Germinal center (tissue), 1 donor: ENCODE measurements at regions not wholly inside any gene's neighbourhood (a gene's known extent, or its start where the extent isn't known, plus 50 kb on each side); places are given as distances from the start of the nearest gene placed in this dataset.

Experiments
- DNase-seq: peaks from one replicate; pipeline ENCODE4 v3.0.0; 2012; ENCODE audit warnings: mixed read lengths, low spot score

DNA sequence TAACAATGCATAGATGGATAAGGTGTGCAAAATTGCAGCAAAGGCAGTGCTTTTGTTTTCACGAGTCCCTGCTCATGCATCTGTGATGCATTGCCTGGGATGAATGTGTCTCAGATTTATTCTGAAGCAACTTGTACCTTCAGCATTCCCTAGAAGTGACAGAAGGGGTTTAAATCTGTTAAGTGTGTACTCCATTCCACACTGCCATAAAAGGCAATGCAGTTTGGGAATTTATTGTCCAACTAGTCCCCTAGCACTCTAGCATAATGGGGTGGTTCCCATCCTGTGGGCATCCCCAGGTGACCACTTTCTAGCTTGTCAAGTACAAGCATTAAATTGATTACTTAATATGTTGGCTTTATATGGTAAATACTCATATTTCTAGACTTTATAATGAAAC, 306.5 kb upstream of the CBLB start:
- DNase-seq = no peak

DNA sequence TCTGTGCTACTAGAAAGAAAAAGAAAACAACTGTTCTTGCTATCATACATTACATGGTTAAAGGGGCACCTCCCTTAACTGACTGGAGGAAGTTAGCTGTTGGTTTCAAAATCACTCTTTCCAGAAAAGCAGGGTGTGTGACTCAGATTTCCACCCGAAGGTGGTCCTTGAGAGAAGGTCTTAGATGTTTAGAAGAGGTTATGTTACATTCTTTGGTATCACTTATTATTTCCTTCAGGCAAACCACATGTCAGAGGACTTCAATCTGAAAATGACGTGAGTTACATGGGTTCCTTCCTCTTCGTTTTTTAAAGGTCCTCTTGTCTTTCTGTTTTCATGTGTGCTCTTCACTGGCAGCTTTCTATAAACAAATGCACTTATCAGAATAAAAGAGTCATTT, 307.9 kb upstream of the CBLB start:
- DNase-seq = no peak

DNA sequence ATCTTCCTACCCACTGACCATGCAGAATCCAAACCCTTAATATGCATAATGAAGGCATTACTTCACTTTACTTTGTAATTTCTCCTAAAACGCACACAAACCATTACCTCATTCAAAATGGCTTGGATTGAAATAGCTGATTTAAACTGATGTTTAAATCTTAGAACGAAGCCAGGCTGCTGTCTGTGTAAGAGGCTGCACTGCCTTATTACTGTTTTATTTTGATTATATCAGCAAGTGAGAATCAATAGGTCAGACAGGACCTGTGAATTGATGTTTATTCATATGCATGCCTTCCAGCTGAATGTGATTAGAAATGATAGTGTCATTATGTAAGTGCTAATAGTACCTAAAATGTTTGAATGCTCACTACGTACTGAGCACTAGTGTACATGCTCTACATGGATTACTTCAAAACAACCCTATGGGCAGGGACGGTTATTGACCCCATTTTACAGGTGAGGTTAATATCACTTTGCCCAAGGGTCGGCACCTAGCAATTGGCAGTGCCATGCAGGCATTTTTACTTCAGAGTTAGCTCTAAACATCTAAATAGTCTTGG, 314.2 kb upstream of the CBLB start:
- no peak for DNase-seq

DNA sequence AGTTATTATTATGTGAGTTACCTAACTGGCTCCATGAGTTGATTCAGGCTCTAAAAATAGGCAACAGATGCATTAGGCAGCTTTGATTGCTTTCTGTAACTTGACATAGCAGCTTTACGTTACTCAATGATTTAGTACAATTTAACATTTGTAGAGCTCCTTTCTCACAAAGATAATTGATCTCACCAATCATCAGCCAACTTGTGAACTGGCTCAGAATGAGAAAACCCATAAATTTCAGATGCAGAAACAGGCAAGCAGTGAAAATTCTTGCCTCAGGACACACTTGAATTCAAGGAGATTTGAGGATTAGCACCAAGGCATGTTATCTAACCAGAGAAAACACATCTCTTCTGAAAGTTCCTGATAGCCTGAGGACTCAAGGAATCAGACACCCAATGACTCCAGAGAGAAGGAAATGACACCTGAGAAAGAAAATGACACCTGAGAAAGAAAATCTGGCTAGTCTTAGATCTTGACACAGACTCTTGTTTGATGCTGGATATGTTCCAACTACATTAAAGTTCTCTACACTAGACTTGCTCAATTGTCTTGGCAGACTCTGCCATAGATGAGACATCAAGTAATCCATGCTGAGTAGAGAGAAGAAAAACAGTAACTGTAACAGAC, 315.1 kb upstream of the CBLB start:
- DNase-seq = no peak

DNA sequence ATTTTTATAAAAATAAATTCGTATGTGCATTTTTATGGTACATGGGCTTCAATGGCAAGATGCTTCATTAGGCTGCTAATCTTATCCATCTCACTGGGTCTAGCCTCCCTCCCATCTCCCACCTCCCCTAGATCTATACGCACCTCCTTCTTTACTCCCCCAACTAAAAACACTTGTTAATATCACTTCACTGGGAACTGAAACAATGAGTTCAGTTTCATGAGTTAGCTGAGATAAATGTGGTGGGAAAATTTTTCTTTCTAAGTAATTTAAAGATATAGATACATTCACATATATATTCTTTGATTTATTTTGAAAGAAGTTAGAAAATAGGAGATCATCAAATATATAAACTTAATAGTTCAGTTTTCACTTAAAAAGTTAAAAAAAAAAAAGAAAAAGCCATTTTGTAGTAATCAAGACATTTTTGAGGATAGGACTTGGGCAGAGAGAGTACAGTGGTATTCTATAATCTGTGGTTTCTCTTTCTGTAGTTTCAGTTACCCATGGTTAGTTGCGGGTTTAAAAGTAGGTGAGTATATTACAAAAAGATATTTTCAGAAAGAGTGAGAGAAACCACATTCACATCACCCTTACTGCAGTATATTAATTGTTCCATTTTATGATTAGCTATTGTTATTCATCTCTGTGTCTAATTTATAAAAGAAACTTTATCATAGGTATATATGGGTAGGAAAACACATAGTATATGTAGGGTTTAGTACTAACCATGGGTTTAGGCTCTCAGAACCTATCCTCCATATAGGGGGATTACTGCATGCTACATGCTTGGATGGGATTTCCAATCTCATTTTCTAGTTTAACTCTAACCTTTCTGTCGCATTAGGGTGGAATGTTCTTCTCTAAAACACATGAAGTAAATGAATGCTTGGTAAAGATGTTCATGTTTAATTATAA, 316.0 kb upstream of the CBLB start:
- no peak for DNase-seq

DNA sequence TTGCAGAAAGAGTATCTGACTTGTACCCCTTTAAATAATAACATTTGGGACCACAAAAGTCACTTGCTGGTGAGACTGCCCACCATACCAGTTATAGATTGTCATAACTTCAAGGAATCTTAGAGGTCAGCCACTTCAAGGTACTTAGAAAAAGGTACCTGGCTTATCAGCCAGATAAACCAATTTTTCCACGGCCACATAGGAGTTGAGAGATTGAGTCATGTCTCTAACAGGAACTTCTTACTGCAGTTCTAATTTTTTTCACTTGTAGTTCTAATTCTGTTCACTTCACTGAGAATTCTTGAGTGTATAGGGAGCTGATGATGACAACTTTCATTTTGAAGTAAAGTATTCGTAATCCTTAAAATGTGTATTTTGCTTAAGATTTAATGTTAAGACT, 317.1 kb upstream of the CBLB start:
- DNase-seq = no peak

DNA sequence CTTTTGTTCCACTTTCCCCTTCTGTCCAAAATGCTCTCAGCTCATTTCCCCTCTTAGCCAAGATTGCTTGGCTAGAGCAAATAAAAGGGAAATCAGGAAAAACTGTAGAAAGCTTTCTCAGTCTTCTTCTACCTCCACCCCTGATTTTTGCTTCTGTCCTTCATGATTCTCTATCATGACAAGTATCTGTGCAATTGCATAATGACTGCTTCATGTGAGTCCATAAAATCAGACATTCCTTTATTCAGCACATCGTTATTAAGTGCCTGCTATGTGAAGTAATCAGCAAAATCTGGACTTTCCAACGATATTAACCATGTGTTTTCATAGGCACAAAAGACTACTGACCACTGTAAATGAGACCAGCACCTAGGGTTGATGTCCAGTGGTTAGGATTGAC, 321.5 kb upstream of the CBLB start:
- no peak for DNase-seq

DNA sequence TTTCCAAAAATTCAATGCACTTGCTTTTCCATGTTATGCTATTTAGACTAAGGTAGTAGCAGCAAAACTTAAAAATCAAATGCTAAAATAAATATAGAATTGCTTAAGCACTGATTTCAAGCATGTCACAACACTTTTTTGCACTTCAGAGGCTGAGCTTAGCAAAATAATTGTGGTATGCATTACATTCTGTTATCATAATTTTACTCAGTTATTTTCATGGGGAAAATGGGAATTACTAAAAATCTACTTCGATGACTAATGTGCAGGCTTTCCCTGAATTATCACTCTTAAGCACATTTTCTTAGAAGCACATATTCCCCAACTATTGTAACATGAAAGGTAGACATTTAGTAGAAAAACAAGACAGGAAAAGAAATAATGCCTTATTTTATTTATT, 322.4 kb upstream of the CBLB start:
- no peak for DNase-seq

DNA sequence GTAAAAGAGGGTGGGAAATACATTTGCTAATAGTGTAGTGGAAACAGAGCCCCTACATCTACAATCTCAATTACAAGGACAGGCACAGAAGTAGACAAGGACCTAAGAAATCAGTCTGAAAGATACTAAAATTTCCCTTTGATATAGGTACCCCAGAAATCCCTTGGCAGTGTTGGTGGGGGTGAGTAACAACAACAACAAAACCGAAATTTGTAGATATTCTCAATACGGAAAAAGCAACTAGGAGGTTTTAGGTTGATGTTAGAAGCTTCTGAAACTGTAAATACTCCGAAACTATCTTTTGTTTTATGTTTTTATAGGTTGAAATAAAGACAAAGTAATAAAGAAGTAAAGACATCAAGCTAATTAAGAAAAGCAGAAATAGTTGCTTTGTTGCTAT, 323.1 kb upstream of the CBLB start:
- no peak for DNase-seq

DNA sequence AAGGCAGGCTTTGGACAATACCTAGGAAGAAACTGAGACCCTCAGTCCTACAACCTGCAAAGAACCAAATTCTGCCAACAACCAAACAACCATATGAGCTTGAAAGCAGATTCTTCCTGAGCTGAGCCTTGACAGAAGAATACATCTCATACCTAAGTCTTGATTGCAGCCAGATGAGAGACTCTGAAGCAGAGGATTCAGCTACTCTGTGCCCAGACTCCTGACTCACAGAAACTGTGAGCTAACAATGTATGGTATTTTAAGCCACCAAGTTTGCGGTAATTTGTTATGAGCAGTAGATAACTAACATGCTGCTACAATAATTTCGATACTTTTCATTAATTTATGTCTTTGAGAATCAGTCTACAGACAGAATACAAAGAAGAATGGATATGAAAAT, 325.1 kb upstream of the CBLB start:
- no peak for DNase-seq

DNA sequence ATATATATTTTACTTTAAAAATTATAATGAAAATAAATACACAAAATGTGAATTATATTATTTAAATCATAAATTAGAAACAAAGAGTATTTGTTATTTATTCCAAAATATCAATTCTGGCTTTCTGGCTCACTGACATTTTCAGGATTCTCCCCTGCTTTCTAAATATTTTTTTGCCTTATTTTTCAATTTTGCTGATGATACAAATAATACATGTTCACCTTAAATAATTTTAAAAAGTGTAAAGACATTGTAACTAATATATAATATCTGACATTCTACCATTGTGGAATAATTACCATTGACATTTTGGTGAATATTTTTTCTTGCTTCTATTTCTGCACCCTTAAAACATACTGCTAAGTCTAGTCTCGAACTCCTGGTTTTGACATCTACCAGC, 325.9 kb upstream of the CBLB start:
- DNase-seq = no peak

DNA sequence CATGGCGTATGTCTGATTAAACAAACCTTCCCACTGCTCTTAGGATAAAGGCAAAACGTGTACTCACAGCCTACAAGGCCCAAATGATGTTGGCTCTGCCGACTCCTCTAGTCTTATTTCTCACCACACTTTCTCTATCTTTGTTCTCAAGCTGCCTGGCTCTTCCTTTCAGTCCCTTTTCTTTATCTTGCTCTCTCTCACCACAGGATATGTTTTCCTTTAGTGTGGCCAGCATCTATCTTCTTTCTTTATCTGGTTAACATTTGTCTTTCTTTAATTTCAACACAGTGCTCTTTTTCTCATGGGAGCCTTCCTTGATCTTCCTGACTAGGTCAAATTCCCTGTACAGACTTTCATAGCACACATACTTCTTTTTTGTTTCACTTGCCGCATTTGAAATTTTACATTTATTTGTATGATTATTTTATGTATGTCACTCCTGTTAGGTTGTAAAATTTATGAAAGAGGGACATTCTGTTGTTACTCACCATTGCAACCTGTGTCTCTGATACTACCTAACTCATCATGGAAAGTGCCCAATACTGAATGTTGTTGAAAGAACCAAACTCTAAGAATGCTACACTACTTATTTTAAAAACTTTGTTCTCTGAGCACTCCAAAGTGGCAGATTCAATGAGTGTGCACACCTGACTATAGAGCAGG, 328.9 kb upstream of the CBLB start:
- no peak for DNase-seq

DNA sequence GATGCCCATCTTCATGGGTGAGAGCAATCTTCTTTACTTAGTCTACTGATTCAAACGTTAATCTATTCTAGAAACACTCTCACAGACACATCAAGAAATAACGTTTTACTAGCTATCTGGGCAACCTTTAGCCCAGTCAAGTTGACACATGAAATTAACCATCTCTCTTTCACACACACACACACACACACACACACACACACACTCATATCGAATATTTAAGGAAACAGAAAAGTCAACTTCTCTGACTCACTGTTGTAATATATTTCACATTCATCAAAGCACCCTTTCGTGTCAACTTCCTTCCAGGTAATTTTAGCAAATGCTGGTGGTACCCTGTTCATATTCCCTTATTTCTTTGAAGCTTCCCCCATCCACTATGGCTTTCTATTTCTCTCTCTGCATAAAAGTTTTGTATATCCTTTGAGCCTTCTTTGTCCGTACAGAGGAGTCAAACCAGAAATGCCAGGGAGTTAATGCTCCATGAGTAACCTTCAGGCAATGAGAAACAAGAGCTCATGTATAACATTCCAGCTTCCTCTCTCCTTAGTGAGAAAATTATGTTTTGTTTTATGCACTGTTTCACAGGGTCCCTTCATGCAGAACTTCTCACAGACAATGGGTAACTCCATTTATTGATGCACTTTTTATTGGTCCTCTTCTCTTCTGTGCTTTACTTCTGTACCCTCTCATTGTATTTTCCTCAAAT, 335.5 kb upstream of the CBLB start:
- DNase-seq = no peak

DNA sequence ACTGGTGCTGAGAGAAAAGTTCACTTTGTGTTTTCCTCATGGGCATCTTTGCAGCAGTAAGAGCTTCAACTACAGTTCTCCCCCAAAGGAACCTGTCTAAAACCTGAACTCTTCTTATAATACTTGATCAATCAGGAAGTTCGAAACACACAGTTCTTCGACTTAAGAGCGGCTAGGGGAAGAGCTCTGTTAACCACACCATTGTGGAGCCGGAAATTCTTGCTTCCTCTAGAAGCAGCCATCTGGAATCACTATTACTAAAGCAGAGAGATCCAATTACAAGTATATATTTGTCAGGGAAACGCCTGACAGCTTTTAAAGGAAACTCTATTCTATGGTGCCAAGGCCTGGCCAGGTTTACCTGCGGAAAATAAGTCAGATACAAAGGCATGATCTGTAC, 337.3 kb upstream of the CBLB start:
- peak; percentile 5 for DNase-seq

DNA sequence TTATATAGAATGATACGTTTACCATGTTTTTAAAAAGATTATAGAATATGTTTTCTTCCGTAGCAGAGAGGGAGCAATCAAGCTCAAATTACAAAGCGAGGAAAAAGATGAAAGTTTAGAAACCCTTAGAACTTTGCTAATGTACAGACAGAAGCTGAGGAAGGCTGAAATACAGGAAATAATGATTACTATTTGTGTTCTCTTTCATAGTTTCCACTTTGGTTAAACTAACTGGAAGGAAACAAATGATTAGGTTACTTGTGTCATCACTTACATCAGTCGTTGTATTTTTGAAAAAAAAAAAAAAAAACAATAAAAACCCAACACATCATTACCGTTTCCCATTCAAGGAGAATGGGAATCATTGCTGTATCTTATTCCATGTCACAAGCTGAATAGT, 337.8 kb upstream of the CBLB start:
- DNase-seq = no peak

DNA sequence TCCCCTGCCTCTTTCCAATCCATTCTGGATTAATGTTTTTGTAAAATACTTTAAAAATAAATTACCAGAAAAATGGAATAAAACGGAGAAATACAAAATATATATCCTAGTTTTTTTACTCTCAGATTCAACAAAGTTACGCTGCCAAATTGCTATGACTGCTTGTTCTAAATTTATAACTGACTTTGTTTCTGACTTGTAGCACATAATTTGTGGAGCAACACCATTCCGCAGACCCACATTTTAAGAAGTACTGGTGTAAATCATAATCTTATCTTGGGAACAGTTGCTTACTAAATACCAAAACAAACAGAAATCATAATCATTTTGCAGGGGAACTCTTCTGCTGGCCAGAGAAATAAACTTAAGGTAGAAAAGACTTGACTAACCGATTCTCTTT, 339.4 kb upstream of the CBLB start:
- no peak for DNase-seq

DNA sequence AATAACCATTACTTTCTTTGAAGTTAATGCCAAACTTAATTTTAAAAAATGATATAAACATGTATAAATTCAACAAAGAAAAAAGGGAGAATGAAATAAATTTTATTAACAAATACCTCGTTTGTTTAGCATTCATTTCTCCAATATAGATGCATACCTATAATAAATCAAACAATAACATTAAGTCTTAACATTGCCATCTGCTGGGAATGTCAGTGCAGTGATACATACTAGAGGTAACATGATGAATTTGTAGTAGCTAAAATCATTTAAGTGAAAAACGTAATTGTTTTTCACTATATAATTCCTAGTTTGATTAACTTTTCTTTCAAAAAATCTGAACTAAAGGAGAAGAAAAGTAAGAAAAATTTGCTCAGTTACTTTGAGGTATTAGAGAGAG, 340.2 kb upstream of the CBLB start:
- DNase-seq = no peak

DNA sequence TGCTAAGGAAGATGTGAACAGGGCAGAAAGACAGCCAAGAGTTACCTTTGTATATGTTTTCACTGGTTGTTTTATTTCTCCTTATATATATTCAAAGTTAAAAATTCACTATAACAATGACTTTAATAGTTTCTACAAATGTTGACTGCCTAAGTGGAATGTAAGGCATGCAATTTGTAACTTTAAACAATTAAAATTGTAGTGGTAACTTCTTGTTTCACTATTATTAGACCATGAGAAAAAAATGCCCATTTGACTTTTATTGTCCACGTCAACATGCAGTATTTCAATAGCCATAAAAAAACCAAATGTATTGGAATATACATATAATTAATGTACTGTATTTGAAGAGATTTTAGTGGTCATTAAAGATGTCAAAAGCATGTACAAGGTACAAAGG, 340.7 kb upstream of the CBLB start:
- DNase-seq = no peak

DNA sequence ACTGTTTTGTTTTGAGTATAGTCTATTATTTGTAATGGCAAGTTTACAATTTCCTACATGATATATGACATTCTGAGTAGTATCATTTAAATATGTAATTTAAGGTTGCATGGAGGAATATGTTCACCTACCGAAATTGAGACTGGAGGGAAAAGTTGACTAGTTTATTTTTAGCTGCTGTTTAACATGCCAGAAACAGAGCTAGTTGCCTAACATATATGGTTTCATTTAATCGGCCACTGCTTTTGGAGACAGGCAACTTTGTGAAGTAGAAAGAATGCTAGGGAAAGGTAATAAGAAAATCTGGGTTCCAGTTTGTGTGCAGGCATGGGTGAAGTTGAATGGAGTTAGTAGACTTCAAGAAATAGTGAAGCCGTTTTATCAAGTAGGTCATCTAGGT, 342.1 kb upstream of the CBLB start:
- DNase-seq = no peak

DNA sequence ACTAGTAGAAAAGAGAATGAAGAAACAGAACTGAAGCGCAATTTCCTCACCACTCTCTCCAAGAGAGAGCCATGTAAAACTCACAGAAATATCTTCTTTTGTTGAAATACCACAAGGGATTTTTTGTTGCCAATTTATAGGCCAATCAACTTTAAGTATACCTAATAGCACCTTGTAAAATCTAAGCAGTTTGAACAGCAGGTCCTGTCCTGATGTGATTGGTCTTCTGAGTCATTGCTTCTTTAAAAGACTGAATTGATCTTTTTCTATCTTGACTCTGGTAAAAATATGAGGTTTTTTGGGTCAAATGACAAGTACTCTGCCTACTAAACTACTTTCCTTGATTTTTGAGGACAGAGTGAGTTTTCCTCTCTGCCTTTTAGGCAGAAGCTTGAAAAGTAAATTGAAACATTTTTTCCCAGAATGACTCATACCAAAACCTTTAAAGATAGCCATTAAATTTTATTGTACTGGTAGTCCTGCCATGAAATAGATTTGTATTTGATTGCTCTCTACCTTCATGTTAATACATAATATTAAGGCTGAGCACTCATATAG, 343.9 kb upstream of the CBLB start:
- no peak for DNase-seq

DNA sequence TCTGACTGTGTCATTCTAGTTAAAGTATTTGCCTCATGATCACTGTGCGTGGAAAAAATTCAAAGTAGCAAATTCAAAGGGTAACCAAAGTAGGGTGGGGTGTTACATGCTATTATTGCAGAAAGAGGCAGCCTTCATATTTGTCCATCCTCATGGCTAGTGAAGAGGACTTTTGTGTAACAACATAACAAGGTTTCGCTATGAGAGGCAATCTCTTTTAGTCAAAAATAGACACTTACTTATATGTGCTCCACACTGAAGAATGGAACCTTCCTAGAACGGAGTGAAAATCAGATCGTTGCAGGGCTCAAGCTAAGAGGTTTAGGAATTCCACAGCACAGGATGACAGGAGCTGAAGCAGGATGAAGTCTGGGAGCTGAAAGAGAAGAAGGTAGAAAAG, 345.1 kb upstream of the CBLB start:
- no peak for DNase-seq

DNA sequence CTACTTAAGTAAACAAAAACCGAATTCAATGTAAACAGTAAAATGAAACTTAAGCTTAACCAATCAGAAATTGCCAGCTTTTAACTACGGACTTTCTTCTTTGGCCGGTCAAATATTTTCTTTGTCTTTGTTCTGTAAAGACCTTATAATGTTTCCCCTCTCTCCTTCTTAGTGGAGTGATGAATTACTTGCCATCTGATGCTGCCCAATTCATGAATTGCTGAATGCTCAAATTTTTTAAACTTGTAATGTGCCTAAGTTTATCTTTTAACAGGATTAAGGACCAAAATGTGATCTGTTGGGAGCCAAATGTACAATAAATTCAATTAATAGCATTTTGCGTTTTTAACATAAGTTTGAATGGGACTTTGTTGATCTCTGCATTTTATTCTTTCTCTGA, 345.8 kb upstream of the CBLB start:
- no peak for DNase-seq
